HEK293T (cell line): ENCODE measurements at regions not wholly inside any gene's neighbourhood (a gene's known extent, or its start where the extent isn't known, plus 50 kb on each side); places are given as distances from the start of the nearest gene placed in this dataset.

ENCODE experiments used
- CTCF ChIA-PET: fragments of 350-600 bp; formaldehyde crosslinking; extraction: SDS; loops from one replicate; lab custom pipeline; 2021; ENCODE audit warnings: antibody characterized with exemption, inconsistent platforms; lab: Yijun Ruan, JAX
- POLR2A ChIA-PET: fragments of 350-600 bp; formaldehyde crosslinking; extraction: SDS; loops from one replicate; lab custom pipeline; 2020; ENCODE audit warnings: antibody characterized with exemption, inconsistent platforms; lab: Yijun Ruan, JAX
- DNase-seq: peaks from one replicate; pipeline ENCODE4 v3.0.0; 2012; ENCODE audit warnings: mixed read lengths; ENCODE audit errors: extremely low spot score
- ARNT ChIP-seq: fragments of 450-650 bp; IDR thresholded peaks from 2 replicates; pipeline ENCODE4 v1.6.1; 2017; ENCODE audit warnings: mild to moderate bottlenecking
- BHLHE40 ChIP-seq: fragments of 450-650 bp; IDR thresholded peaks from 2 replicates; pipeline ENCODE4 v1.6.1; 2016; ENCODE audit warnings: mild to moderate bottlenecking, moderate library complexity, borderline replicate concordance
- CTBP1 ChIP-seq: fragments of 450-650 bp; IDR thresholded peaks from 2 replicates; pipeline ENCODE4 v1.6.1; 2016; ENCODE audit warnings: borderline replicate concordance
- ELF4 ChIP-seq: fragments of 450-650 bp; IDR thresholded peaks from 2 replicates; pipeline ENCODE4 v1.6.1; 2017; ENCODE audit warnings: antibody characterized with exemption
- FOXA1 ChIP-seq: fragments of 450-650 bp; IDR thresholded peaks from 2 replicates; pipeline ENCODE4 v1.6.1; 2016; ENCODE audit warnings: mild to moderate bottlenecking
- FOXK2 ChIP-seq: fragments of 450-650 bp; IDR thresholded peaks from 2 replicates; pipeline ENCODE4 v1.6.1; 2016; ENCODE audit warnings: mild to moderate bottlenecking
- FOXM1 ChIP-seq: fragments of 450-650 bp; IDR thresholded peaks from 2 replicates; pipeline ENCODE4 v1.6.1; 2017; ENCODE audit warnings: mild to moderate bottlenecking, borderline replicate concordance
- HDGF ChIP-seq: fragments of 450-650 bp; IDR thresholded peaks from 2 replicates; pipeline ENCODE4 v1.6.1; 2017; ENCODE audit warnings: antibody characterized with exemption, borderline replicate concordance
- L3MBTL2 ChIP-seq: fragments of 450-650 bp; conservative IDR thresholded peaks from 2 replicates; pipeline ENCODE4 v1.6.1; 2016; ENCODE audit warnings: mild to moderate bottlenecking
- LEF1 ChIP-seq: fragments of 450-650 bp; IDR thresholded peaks from 2 replicates; pipeline ENCODE4 v1.6.1; 2017; ENCODE audit warnings: mild to moderate bottlenecking, borderline replicate concordance
- NFRKB ChIP-seq: fragments of 450-650 bp; IDR thresholded peaks from 2 replicates; pipeline ENCODE4 v1.6.1; 2016; ENCODE audit warnings: mild to moderate bottlenecking, moderate library complexity
- PKNOX1 ChIP-seq: fragments of 450-650 bp; IDR thresholded peaks from 2 replicates; pipeline ENCODE4 v1.6.1; 2016
- SP1 ChIP-seq: fragments of 450-650 bp; IDR thresholded peaks from 2 replicates; pipeline ENCODE4 v1.6.1; 2017
- SUZ12 ChIP-seq: fragments of 450-650 bp; IDR thresholded peaks from 2 replicates; pipeline ENCODE4 v1.6.1; 2016; ENCODE audit warnings: mild to moderate bottlenecking
- TARDBP ChIP-seq: fragments of 450-650 bp; IDR thresholded peaks from 2 replicates; pipeline ENCODE4 v1.6.1; 2016
- ZNF384 ChIP-seq: fragments of 450-650 bp; IDR thresholded peaks from 2 replicates; pipeline ENCODE4 v1.6.1; 2016

GRCh38 chr1:17877316-17877715, 122.2 kb downstream of the ACTL8 start:
- ChIA-PET POLR2A (no interaction called here), CTCF (no interaction called here)
- no peak for DNase-seq
- TF ChIP-seq SP1 (no peak), SUZ12 (no peak), L3MBTL2 (no peak), NFRKB (no peak), FOXM1 (no peak)

- TF ChIP-seq L3MBTL2 (no peak), CTBP1 (no peak), SP1 (no peak), ELF4 (no peak), NFRKB (no peak), HDGF (no peak)
- CTCF ChIA-PET = no interaction called here
- DNase-seq = no peak
- POLR2A ChIA-PET = no interaction called here
Observed at GRCh38 chr1:17877896-17878295, 122.8 kb downstream of the ACTL8 start.

- ChIA-PET CTCF (no interaction called here), POLR2A (no interaction called here)
- DNase-seq = no peak
- TF ChIP-seq HDGF (no peak), CTBP1 (no peak), SP1 (no peak), TARDBP (no peak)
Observed at GRCh38 chr1:17878837-17879236, 123.7 kb downstream of the ACTL8 start.

DNA sequence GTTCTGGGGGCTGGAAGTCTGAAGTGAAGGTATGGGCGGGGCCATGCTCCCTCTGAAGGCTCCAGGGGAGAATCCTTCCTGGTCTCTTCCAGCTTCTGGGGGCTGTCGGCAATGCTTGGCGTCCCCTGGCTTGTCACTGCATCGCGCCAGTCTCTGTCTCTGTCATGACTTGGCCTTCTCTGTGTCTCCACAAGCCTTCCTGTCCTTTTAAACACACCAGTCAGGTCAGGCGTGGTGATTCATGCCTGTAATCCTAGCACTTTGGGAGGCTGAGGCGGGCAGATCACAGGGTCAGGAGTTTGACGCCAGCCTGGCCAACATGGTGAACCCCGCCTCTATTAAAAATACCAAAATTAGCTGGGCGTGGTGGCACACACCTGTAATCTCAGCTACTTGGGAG, 125.3 kb downstream of the ACTL8 start:
- no peak for DNase-seq
- CTCF ChIA-PET = no interaction called here
- no peak for TF ChIP-seq HDGF
- no peak for TF ChIP-seq TARDBP
- TF ChIP-seq BHLHE40 = no peak
- no peak for TF ChIP-seq FOXM1
- TF ChIP-seq L3MBTL2 = no peak
- TF ChIP-seq ZNF384 = no peak
- TF ChIP-seq FOXA1 = no peak
- TF ChIP-seq ARNT = no peak
- TF ChIP-seq NFRKB = no peak
- TF ChIP-seq CTBP1 = no peak
- TF ChIP-seq ELF4 = no peak
- no peak for TF ChIP-seq FOXK2
- no peak for TF ChIP-seq SUZ12
- no peak for TF ChIP-seq SP1
- TF ChIP-seq PKNOX1 = no peak
- TF ChIP-seq LEF1 = no peak
- POLR2A ChIA-PET = no interaction called here

- ChIA-PET CTCF (no interaction called here), POLR2A (no interaction called here)
- no peak for DNase-seq
- TF ChIP-seq ZNF384 (no peak), TARDBP (no peak), FOXM1 (no peak), ELF4 (no peak), PKNOX1 (no peak), CTBP1 (no peak), BHLHE40 (no peak), L3MBTL2 (no peak), ARNT (no peak), FOXA1 (no peak), SP1 (no peak), SUZ12 (no peak), HDGF (no peak), LEF1 (no peak)
Observed at GRCh38 chr1:17881761-17882160, 126.6 kb downstream of the ACTL8 start.

- no peak for DNase-seq
- POLR2A ChIA-PET = no interaction called here
- CTCF ChIA-PET = no interaction called here
- TF ChIP-seq HDGF (no peak), CTBP1 (no peak), PKNOX1 (no peak), FOXK2 (no peak), TARDBP (no peak), LEF1 (no peak), ELF4 (no peak), ARNT (no peak), NFRKB (no peak), ZNF384 (no peak)
Observed at GRCh38 chr1:17883136-17883535, 128.0 kb downstream of the ACTL8 start.

- CTCF ChIA-PET = no interaction called here
- DNase-seq = no peak
- no peak for TF ChIP-seq FOXK2
- no peak for TF ChIP-seq CTBP1
- no peak for TF ChIP-seq SP1
- TF ChIP-seq BHLHE40 = no peak
- TF ChIP-seq SUZ12 = no peak
- no peak for TF ChIP-seq TARDBP
- TF ChIP-seq FOXM1 = no peak
- no peak for TF ChIP-seq ARNT
- no peak for TF ChIP-seq HDGF
- no peak for TF ChIP-seq L3MBTL2
- TF ChIP-seq PKNOX1 = no peak
- no peak for TF ChIP-seq ELF4
- TF ChIP-seq ZNF384 = no peak
- TF ChIP-seq LEF1 = no peak
- TF ChIP-seq NFRKB = no peak
- POLR2A ChIA-PET = no interaction called here
Observed at GRCh38 chr1:17883662-17884395, 128.7 kb downstream of the ACTL8 start.
